ENCODE measurements at regions not wholly inside any gene's neighbourhood (a gene's known extent, or its start where the extent isn't known, plus 50 kb on each side); places are given as distances from the start of the nearest gene placed in this dataset.

- H3K27me3 ChIP-seq, result no peaks in the 10 kb centered on the region
- H3K9me3 ChIP-seq, result no peaks in the 10 kb centered on the region
- TF ChIP-seq POLR2A (IDR thresholded peaks at IDR 0.05), result no peak
- TF ChIP-seq POLR2AphosphoS5 (IDR thresholded peaks at IDR 0.05; ENCODE audit: insufficient read depth in 1 of 2, low read depth in 1 of 2), result no peak
- no peak for TF ChIP-seq CTCF (IDR thresholded peaks at IDR 0.05)
- intact Hi-C loops (cut with DNase I), result no loop called here
- no peak overlapping the region for H3K27ac ChIP-seq
- no peak overlapping the region for H3K4me3 ChIP-seq
- H3K4me1 ChIP-seq, result no peaks in the 10 kb centered on the region
- H3K36me3 ChIP-seq, result no peaks in the 10 kb centered on the region
- no peak for DNase-seq (ENCODE audit: extremely low spot score in 2 of 2)
These were observed 529.4 kb downstream of the RBFOX1 start for GRCh38 chr16:7861891-7862582.

GRCh38 chr16:7853197-7853596 lies 520.6 kb downstream of the RBFOX1 start:
- Histone ChIP-seq H3K27me3 (no peaks in the 10 kb centered on the region), H3K27ac (no peak overlapping the region), H3K4me3 (no peak overlapping the region), H3K9me3 (no peaks in the 10 kb centered on the region), H3K4me1 (no peaks in the 10 kb centered on the region), H3K36me3 (no peaks in the 10 kb centered on the region)
- no peak for DNase-seq (ENCODE audit: extremely low spot score in 2 of 2)
- intact Hi-C loops (cut with DNase I), result no loop called here
- TF ChIP-seq POLR2AphosphoS5 (IDR thresholded peaks at IDR 0.05; ENCODE audit: insufficient read depth in 1 of 2, low read depth in 1 of 2) (no peak), POLR2A (IDR thresholded peaks at IDR 0.05) (no peak), CTCF (IDR thresholded peaks at IDR 0.05) (no peak)

GRCh38 chr16:7849841-7850240 lies 517.2 kb downstream of the RBFOX1 start:
- no peak for TF ChIP-seq CTCF (IDR thresholded peaks at IDR 0.05)
- no peak for TF ChIP-seq POLR2AphosphoS5 (IDR thresholded peaks at IDR 0.05; ENCODE audit: insufficient read depth in 1 of 2, low read depth in 1 of 2)
- no peak for TF ChIP-seq POLR2A (IDR thresholded peaks at IDR 0.05)
- no peak for DNase-seq (ENCODE audit: extremely low spot score in 2 of 2)
- intact Hi-C loops (cut with DNase I), result no loop called here

GRCh38 chr16:7843261-7843660 lies 510.6 kb downstream of the RBFOX1 start:
- intact Hi-C loops (cut with DNase I), result no loop called here
- TF ChIP-seq CTCF (IDR thresholded peaks at IDR 0.05) (no peak), POLR2A (IDR thresholded peaks at IDR 0.05) (no peak), POLR2AphosphoS5 (IDR thresholded peaks at IDR 0.05; ENCODE audit: insufficient read depth in 1 of 2, low read depth in 1 of 2) (no peak)

More at GRCh38 chr16:7849841-7850240, 517.2 kb downstream of the RBFOX1 start:
- Histone ChIP-seq H3K27me3 (no peaks in the 10 kb centered on the region), H3K27ac (no peak overlapping the region), H3K4me1 (no peaks in the 10 kb centered on the region), H3K36me3 (no peaks in the 10 kb centered on the region), H3K9me3 (no peaks in the 10 kb centered on the region), H3K4me3 (no peak overlapping the region)

GRCh38 chr16:7839568-7839967 lies 506.9 kb downstream of the RBFOX1 start:
- H3K4me3 ChIP-seq, result no peak overlapping the region
- H3K27me3 ChIP-seq, result no peaks in the 10 kb centered on the region
- H3K9me3 ChIP-seq, result no peaks in the 10 kb centered on the region
- H3K27ac ChIP-seq, result no peak overlapping the region
- H3K36me3 ChIP-seq, result no peaks in the 10 kb centered on the region
- no peaks in the 10 kb centered on the region for H3K4me1 ChIP-seq
- intact Hi-C loops (cut with DNase I), result no loop called here
- TF ChIP-seq POLR2A (IDR thresholded peaks at IDR 0.05) (no peak), CTCF (IDR thresholded peaks at IDR 0.05) (no peak), POLR2AphosphoS5 (IDR thresholded peaks at IDR 0.05; ENCODE audit: insufficient read depth in 1 of 2, low read depth in 1 of 2) (no peak)
- no peak for DNase-seq (ENCODE audit: extremely low spot score in 2 of 2)

More at GRCh38 chr16:7843261-7843660, 510.6 kb downstream of the RBFOX1 start:
- DNase-seq (ENCODE audit: extremely low spot score in 2 of 2), result no peak
- H3K4me1 ChIP-seq, result no peaks in the 10 kb centered on the region
- no peak overlapping the region for H3K27ac ChIP-seq
- no peak overlapping the region for H3K4me3 ChIP-seq
- no peaks in the 10 kb centered on the region for H3K36me3 ChIP-seq
- H3K27me3 ChIP-seq, result no peaks in the 10 kb centered on the region
- H3K9me3 ChIP-seq, result no peaks in the 10 kb centered on the region

All from vagina (tissue), 2 donors.